Upper lobe of right lung (tissue), 1 donor: ENCODE measurements at regions not wholly inside any gene's neighbourhood (a gene's known extent, or its start where the extent isn't known, plus 50 kb on each side); places are given as distances from the start of the nearest gene placed in this dataset.

Source experiments
- ATAC-seq: fragments of 200-7000 bp; cut with Tn5 transposase; one replicate; pipeline ENCODE4 v1.9.1; 2020; ENCODE audit warnings: mild to moderate bottlenecking, moderate library complexity
- DNase-seq: peaks from one replicate; pipeline ENCODE4 v3.0.0-alpha.2; 2020
- H3K27ac ChIP-seq: fragments of 200-600 bp; one replicate; pipeline ENCODE4 v1.8.0; 2022
- H3K27me3 ChIP-seq: fragments of 200-600 bp; one replicate; pipeline ENCODE4 v1.8.0; 2022; ENCODE audit warnings: mild to moderate bottlenecking
- H3K36me3 ChIP-seq: fragments of 200-600 bp; one replicate; pipeline ENCODE4 v1.8.0; 2022
- H3K4me1 ChIP-seq: fragments of 200-600 bp; one replicate; pipeline ENCODE4 v1.8.0; 2022
- H3K4me3 ChIP-seq: fragments of 200-600 bp; one replicate; pipeline ENCODE4 v1.8.0; 2022; ENCODE audit warnings: mild to moderate bottlenecking
- H3K9me3 ChIP-seq: fragments of 200-600 bp; one replicate; pipeline ENCODE4 v1.8.0; 2022
- CTCF ChIP-seq: fragments of 200-600 bp; IDR thresholded peaks from one replicate; pipeline ENCODE4 v1.8.0; 2022; ENCODE audit warnings: antibody characterized with exemption
- intact Hi-C: fragments of 100-400 bp; cut with DNase I; formaldehyde crosslinking; loops from one replicate; pipeline ENCODE4 v1.11.0; 2022
- donor health status: DM: no; HTN: yes; CAD: no; lungs with severe emphysema.

- no peak for TF ChIP-seq CTCF
- no peak overlapping the region for H3K27ac ChIP-seq
- ATAC-seq: no peak
- DNase-seq: no peak
- no peaks in the 10 kb centered on the region for H3K36me3 ChIP-seq
- no peaks in the 10 kb centered on the region for H3K27me3 ChIP-seq
- H3K9me3 ChIP-seq: no peaks in the 10 kb centered on the region
- intact Hi-C loops: no loop called here
- no peak overlapping the region for H3K4me3 ChIP-seq
- H3K4me1 ChIP-seq: no peaks in the 10 kb centered on the region
These were observed 112.0 kb upstream of the ISL1 start for GRCh38 chr5:51271261-51271660.

GRCh38 chr5:51273021-51273420 lies 110.2 kb upstream of the ISL1 start:
- ATAC-seq (no peak), DNase-seq (no peak)
- no peaks in the 10 kb centered on the region for H3K27me3 ChIP-seq

GRCh38 chr5:51273871-51274270 lies 109.4 kb upstream of the ISL1 start:
- intact Hi-C loops: no loop called here
- Histone ChIP-seq H3K27ac (no peak overlapping the region), H3K9me3 (no peaks in the 10 kb centered on the region), H3K27me3 (no peaks in the 10 kb centered on the region), H3K4me1 (no peaks in the 10 kb centered on the region), H3K4me3 (no peak overlapping the region), H3K36me3 (no peaks in the 10 kb centered on the region)
- no peak for TF ChIP-seq CTCF
- DNase-seq (no peak), ATAC-seq (no peak)

More at GRCh38 chr5:51273021-51273420, 110.2 kb upstream of the ISL1 start:
- H3K27ac ChIP-seq: no peak overlapping the region
- H3K36me3 ChIP-seq: no peaks in the 10 kb centered on the region
- H3K4me1 ChIP-seq: no peaks in the 10 kb centered on the region
- no peak overlapping the region for H3K4me3 ChIP-seq
- intact Hi-C loops: no loop called here
- no peak for TF ChIP-seq CTCF
- no peaks in the 10 kb centered on the region for H3K9me3 ChIP-seq

GRCh38 chr5:51275428-51275827 lies 107.8 kb upstream of the ISL1 start:
- no peak for TF ChIP-seq CTCF
- intact Hi-C loops: no loop called here
- ATAC-seq: no peak
- no peak overlapping the region for H3K27ac ChIP-seq
- no peaks in the 10 kb centered on the region for H3K27me3 ChIP-seq
- no peak for DNase-seq
- H3K9me3 ChIP-seq: no peaks in the 10 kb centered on the region
- no peak overlapping the region for H3K4me3 ChIP-seq
- H3K36me3 ChIP-seq: no peaks in the 10 kb centered on the region
- no peaks in the 10 kb centered on the region for H3K4me1 ChIP-seq

GRCh38 chr5:51276250-51276649 lies 107.0 kb upstream of the ISL1 start:
- ATAC-seq (no peak), DNase-seq (no peak)
- no peaks in the 10 kb centered on the region for H3K9me3 ChIP-seq
- no peak overlapping the region for H3K4me3 ChIP-seq
- no peaks in the 10 kb centered on the region for H3K36me3 ChIP-seq
- no peaks in the 10 kb centered on the region for H3K27me3 ChIP-seq
- intact Hi-C loops: no loop called here
- H3K27ac ChIP-seq: no peak overlapping the region
- H3K4me1 ChIP-seq: no peaks in the 10 kb centered on the region
- TF ChIP-seq CTCF: no peak

- ATAC-seq: no peak
- no peak for DNase-seq
- intact Hi-C loops: no loop called here
These were observed 104.7 kb upstream of the ISL1 start for GRCh38 chr5:51278539-51278938.

More at GRCh38 chr5:51278539-51278938, 104.7 kb upstream of the ISL1 start:
- no peaks in the 10 kb centered on the region for H3K36me3 ChIP-seq
- H3K27me3 ChIP-seq: no peaks in the 10 kb centered on the region
- no peak overlapping the region for H3K4me3 ChIP-seq
- TF ChIP-seq CTCF: no peak
- H3K4me1 ChIP-seq: no peaks in the 10 kb centered on the region
- no peaks in the 10 kb centered on the region for H3K9me3 ChIP-seq
- H3K27ac ChIP-seq: no peak overlapping the region
